Left lung (tissue), 4 donors: ENCODE measurements at regions not wholly inside any gene's neighbourhood (a gene's known extent, or its start where the extent isn't known, plus 50 kb on each side); places are given as distances from the start of the nearest gene placed in this dataset.

Experiments used
- ATAC-seq: fragments of 200-7000 bp; cut with Tn5 transposase; one replicate; pipeline ENCODE4 v1.9.1; 2020; ENCODE audit warnings: moderate library complexity
- DNase-seq, 4 donors: peaks; one replicate each; pipeline ENCODE4 v3.0.0-alpha.2; 2013 to 2020
- H3K27ac ChIP-seq, 2 donors: fragments of 200-600 bp; sonication (generic) in 1 of 2; one replicate each; pipeline versions ENCODE4 v1.5.0 to v1.8.0; 2020 to 2021
- H3K27me3 ChIP-seq, 2 donors: fragments of 200-600 bp; sonication (generic) in 1 of 2; one replicate each; pipeline versions ENCODE4 v1.5.0 to v1.8.0; 2020 to 2021
- H3K36me3 ChIP-seq, 2 donors: fragments of 200-600 bp; sonication (generic) in 1 of 2; one replicate each; pipeline versions ENCODE4 v1.5.0 to v1.8.0; 2020 to 2021
- H3K4me1 ChIP-seq, 2 donors: fragments of 200-600 bp; one replicate each; pipeline ENCODE4 v1.8.0; 2021
- H3K4me3 ChIP-seq, 2 donors: fragments of 200-600 bp; sonication (generic) in 1 of 2; one replicate each; pipeline versions ENCODE4 v1.5.0 to v1.8.0; 2020 to 2021; ENCODE audit warnings: mild to moderate bottlenecking in 1 of 2
- H3K9me3 ChIP-seq, 2 donors: fragments of 200-600 bp; sonication (generic) in 1 of 2; one replicate each; pipeline versions ENCODE4 v1.5.0 to v1.8.0; 2020 to 2021
- CTCF ChIP-seq, 2 donors: fragments of 200-600 bp; sonication (generic) in 1 of 2; IDR thresholded peaks; one replicate each; pipeline versions ENCODE4 v1.5.0 to v1.8.0; 2021; ENCODE audit warnings: antibody characterized with exemption in 2 of 2
- intact Hi-C, 2 donors: fragments of 100-400 bp; cut with DNase I; formaldehyde crosslinking; loops; one replicate each; pipeline versions ENCODE4 v1.11.2 to v1.14.2; 2022
- donor health status: DM: no; HTN: yes; CAD: no.
- donor health status: DM: no; HTN: no; CAD: no.

- ATAC-seq: peak; percentile 37
- H3K27ac ChIP-seq: no peak overlapping the region
- intact Hi-C loops: no loop called here
These were observed 361.1 kb upstream of the BOD1L1 start for GRCh38 chr4:13988353-13989305.

GRCh38 chr4:13989501-13989900 is 362.0 kb upstream of the BOD1L1 start:
- intact Hi-C loops: no loop called here
- Histone ChIP-seq H3K4me1 (peaks cover 0 to 3% of the 10 kb centered on the region in 2 donors), H3K36me3 (no peaks in the 10 kb centered on the region), H3K27ac (no peak overlapping the region), H3K9me3 (no peaks in the 10 kb centered on the region), H3K4me3 (no peak overlapping the region), H3K27me3 (no peaks in the 10 kb centered on the region)
- ATAC-seq (no peak), DNase-seq (no peak)
- TF ChIP-seq CTCF (IDR thresholded peaks at IDR 0.05): no peak

More at GRCh38 chr4:13988353-13989305, 361.1 kb upstream of the BOD1L1 start:
- Histone ChIP-seq H3K9me3 (no peaks in the 10 kb centered on the region), H3K27me3 (no peaks in the 10 kb centered on the region), H3K4me1 (peaks cover 0 to 3% of the 10 kb centered on the region in 2 donors), H3K4me3 (no peak overlapping the region), H3K36me3 (no peaks in the 10 kb centered on the region)
- DNase-seq: no peak
- no peak for TF ChIP-seq CTCF (IDR thresholded peaks at IDR 0.05)

- Histone ChIP-seq H3K4me3 (no peak overlapping the region), H3K27ac (no peak overlapping the region), H3K4me1 (peaks cover 0 to 3% of the 10 kb centered on the region in 2 donors), H3K27me3 (no peaks in the 10 kb centered on the region), H3K36me3 (no peaks in the 10 kb centered on the region), H3K9me3 (no peaks in the 10 kb centered on the region)
- intact Hi-C loops: no loop called here
- no peak for TF ChIP-seq CTCF (IDR thresholded peaks at IDR 0.05)
- ATAC-seq (peak; percentile 79), DNase-seq (peak in 2 of 4 donors; percentile 31 to 42)
These were observed 363.4 kb upstream of the BOD1L1 start for GRCh38 chr4:13990596-13991589.

- H3K36me3 ChIP-seq: no peaks in the 10 kb centered on the region
- H3K9me3 ChIP-seq: no peaks in the 10 kb centered on the region
- no peak overlapping the region for H3K4me3 ChIP-seq
- no peak overlapping the region for H3K27ac ChIP-seq
- ATAC-seq (no peak), DNase-seq (no peak)
- no peaks in the 10 kb centered on the region for H3K27me3 ChIP-seq
- intact Hi-C loops: no loop called here
- H3K4me1 ChIP-seq: peaks cover 0 to 3% of the 10 kb centered on the region in 2 donors
- no peak for TF ChIP-seq CTCF (IDR thresholded peaks at IDR 0.05)
These were observed 364.5 kb upstream of the BOD1L1 start for GRCh38 chr4:13992041-13992440.
